ENCODE measurements at regions not wholly inside any gene's neighbourhood (a gene's known extent, or its start where the extent isn't known, plus 50 kb on each side); places are given as distances from the start of the nearest gene placed in this dataset.

DNA sequence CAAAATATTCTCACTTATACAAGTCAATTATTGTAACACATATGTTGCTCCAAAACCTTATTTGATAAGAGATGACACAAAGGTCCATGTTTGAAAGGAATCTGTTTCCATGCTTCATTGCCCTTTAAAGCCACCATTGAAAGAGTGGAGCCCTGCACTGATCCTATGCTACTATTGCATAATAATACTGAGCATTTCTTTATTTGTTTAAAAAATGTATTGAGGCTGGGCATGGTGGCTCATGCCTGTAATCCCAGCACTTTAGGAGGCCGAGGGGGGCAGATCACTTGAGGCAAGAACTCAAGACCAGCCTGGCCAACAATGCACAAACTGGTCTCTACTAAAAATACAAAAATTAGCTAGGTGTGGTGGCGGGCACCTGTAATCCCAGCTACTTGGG is 178.8 kb upstream of the STARD13 start:
- H3K36me3 ChIP-seq, result no peaks in the 10 kb centered on the region
- no peaks in the 10 kb centered on the region for H3K4me1 ChIP-seq
- no peak overlapping the region for H3K4me3 ChIP-seq
- no peak overlapping the region for H3K27ac ChIP-seq
- no peak for DNase-seq
- intact Hi-C loops (cut with DNase I; ENCODE audit: low total_unique reads), result no loop called here
- H3K27me3 ChIP-seq, result no peaks in the 10 kb centered on the region
- H3K9me3 ChIP-seq, result no peaks in the 10 kb centered on the region
- no peak for TF ChIP-seq POLR2A (IDR thresholded peaks at IDR 0.05)
- TF ChIP-seq, protein P1, sequence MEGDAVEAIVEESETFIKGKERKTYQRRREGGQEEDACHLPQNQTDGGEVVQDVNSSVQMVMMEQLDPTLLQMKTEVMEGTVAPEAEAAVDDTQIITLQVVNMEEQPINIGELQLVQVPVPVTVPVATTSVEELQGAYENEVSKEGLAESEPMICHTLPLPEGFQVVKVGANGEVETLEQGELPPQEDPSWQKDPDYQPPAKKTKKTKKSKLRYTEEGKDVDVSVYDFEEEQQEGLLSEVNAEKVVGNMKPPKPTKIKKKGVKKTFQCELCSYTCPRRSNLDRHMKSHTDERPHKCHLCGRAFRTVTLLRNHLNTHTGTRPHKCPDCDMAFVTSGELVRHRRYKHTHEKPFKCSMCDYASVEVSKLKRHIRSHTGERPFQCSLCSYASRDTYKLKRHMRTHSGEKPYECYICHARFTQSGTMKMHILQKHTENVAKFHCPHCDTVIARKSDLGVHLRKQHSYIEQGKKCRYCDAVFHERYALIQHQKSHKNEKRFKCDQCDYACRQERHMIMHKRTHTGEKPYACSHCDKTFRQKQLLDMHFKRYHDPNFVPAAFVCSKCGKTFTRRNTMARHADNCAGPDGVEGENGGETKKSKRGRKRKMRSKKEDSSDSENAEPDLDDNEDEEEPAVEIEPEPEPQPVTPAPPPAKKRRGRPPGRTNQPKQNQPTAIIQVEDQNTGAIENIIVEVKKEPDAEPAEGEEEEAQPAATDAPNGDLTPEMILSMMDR (IDR thresholded peaks at IDR 0.05), result no peak

GRCh38 chr13:33466262-33466661 is 180.7 kb upstream of the STARD13 start:
- intact Hi-C loops (cut with DNase I; ENCODE audit: low total_unique reads), result no loop called here
- H3K27ac ChIP-seq, result no peak overlapping the region
- no peaks in the 10 kb centered on the region for H3K4me1 ChIP-seq
- no peak for DNase-seq
- H3K9me3 ChIP-seq, result no peaks in the 10 kb centered on the region
- TF ChIP-seq POLR2A (IDR thresholded peaks at IDR 0.05), result no peak
- TF ChIP-seq, protein P1 (IDR thresholded peaks at IDR 0.05), result no peak
- H3K27me3 ChIP-seq, result no peaks in the 10 kb centered on the region
- H3K36me3 ChIP-seq, result no peaks in the 10 kb centered on the region
- no peak overlapping the region for H3K4me3 ChIP-seq

DNA sequence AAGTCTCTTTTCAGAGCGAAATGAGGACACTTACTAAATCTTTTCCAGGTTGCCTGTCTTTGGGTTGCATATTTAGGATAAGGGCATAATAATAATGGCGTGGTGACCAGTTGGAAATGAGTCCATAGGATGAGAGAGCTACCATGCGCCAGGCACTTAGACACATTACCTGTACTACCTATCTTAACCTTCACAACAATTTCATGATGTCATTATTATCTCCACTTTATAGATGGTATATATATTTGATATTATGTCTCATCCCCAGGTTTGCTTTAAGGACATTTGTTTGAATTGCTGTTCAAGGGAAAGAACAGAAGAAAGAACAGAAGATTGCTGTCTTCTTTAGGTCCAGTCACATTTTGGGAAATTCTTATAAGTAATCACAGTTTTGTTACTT is 182.0 kb upstream of the STARD13 start:
- DNase-seq, result no peak
- no peaks in the 10 kb centered on the region for H3K9me3 ChIP-seq
- no peaks in the 10 kb centered on the region for H3K4me1 ChIP-seq
- no peaks in the 10 kb centered on the region for H3K36me3 ChIP-seq
- no peak overlapping the region for H3K4me3 ChIP-seq
- intact Hi-C loops (cut with DNase I; ENCODE audit: low total_unique reads), result no loop called here
- TF ChIP-seq POLR2A (IDR thresholded peaks at IDR 0.05), result no peak
- no peak overlapping the region for H3K27ac ChIP-seq
- no peaks in the 10 kb centered on the region for H3K27me3 ChIP-seq

DNA sequence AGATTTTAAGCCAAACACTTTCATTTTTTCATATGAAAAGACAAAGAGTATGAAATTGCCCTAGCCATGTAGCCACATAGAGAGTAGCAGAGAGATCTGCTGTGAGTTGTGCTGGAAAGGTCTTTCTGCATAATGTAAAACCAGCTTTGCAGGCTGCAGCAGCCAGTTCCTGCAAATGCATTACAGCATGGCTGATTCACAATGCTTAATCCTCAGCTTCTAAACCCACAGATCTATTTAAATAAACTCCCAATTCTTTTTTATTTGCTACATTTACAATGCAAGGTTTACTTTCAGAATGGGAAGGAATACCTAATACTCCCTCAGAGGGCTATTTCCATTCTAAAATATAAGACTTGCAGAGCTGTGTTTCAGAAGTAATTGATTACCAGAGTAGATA is 185.6 kb upstream of the STARD13 start:
- no peaks in the 10 kb centered on the region for H3K36me3 ChIP-seq

DNA sequence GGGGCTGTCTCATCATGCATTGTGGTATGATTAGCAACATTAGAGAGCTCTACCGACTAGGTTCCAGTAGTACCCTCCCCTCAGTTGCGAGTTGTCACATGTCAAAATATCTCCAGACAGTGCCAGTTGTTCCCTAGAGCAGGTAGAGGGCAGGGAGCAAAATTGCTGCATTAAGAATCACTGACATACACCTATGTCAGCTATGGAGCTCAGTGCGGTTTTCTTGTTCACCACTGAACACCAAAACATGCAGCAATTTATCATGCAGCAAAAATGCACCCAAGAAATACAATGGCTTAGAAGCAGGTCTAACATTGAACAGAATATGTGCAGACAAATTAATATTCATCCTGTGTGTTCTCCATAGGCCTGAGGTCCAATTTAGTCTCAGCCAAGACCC is 186.9 kb upstream of the STARD13 start:
- intact Hi-C loops (cut with DNase I; ENCODE audit: low total_unique reads), result no loop called here
- no peak for DNase-seq
- no peaks in the 10 kb centered on the region for H3K27me3 ChIP-seq

More for the DNA sequence above, 185.6 kb upstream of the STARD13 start:
- TF ChIP-seq, protein P1 (IDR thresholded peaks at IDR 0.05), result no peak
- no peak for TF ChIP-seq POLR2A (IDR thresholded peaks at IDR 0.05)
- no peaks in the 10 kb centered on the region for H3K27me3 ChIP-seq
- no peaks in the 10 kb centered on the region for H3K4me1 ChIP-seq
- H3K4me3 ChIP-seq, result no peak overlapping the region
- no peak for DNase-seq
- H3K9me3 ChIP-seq, result no peaks in the 10 kb centered on the region
- intact Hi-C loops (cut with DNase I; ENCODE audit: low total_unique reads), result no loop called here
- no peak overlapping the region for H3K27ac ChIP-seq

More for the DNA sequence above, 186.9 kb upstream of the STARD13 start:
- no peak overlapping the region for H3K4me3 ChIP-seq
- TF ChIP-seq, protein P1 (IDR thresholded peaks at IDR 0.05), result no peak
- TF ChIP-seq POLR2A (IDR thresholded peaks at IDR 0.05), result no peak
- no peaks in the 10 kb centered on the region for H3K36me3 ChIP-seq
- H3K9me3 ChIP-seq, result no peaks in the 10 kb centered on the region
- no peak overlapping the region for H3K27ac ChIP-seq
- no peaks in the 10 kb centered on the region for H3K4me1 ChIP-seq

Measured in uterus (tissue), 3 donors.